Stimulated activated CD8-positive, alpha-beta memory T cell treated with anti-CD3 and anti-CD28 coated beads, Interleukin-15, amount 100 ng/mL, for 48 hours (primary cell): ENCODE measurements at regions not wholly inside any gene's neighbourhood (a gene's known extent, or its start where the extent isn't known, plus 50 kb on each side); places are given as distances from the start of the nearest gene placed in this dataset.
A peak's percentile ranks its signal among the peaks of the same experiment; 100 is the strongest.

ENCODE experiments used
- DNase-seq, 2 donors: peaks; one replicate each; pipeline ENCODE4 v3.0.0-alpha.2; 2020; ENCODE audit warnings: low read depth in 2 of 2

DNA sequence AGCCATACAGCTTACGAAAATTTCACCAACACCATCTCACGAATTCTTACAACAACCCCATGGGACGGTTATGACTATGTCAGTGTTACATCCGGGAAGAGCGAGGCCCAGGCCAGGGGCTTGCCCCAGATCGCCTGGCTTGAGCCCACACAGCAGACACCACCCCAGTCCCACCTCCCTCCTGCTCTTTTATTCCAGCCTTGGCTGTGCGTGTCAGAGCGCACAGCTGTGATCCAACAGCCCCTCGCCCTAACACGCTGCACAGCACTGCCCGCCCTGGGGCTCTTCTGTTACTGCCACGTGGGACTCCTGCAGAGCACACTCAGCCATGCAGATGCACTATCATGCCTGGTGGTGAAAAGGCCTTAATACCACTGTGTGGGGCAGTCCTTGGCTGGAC, 127.9 kb downstream of the ENGASE start:
- no peak for DNase-seq

DNA sequence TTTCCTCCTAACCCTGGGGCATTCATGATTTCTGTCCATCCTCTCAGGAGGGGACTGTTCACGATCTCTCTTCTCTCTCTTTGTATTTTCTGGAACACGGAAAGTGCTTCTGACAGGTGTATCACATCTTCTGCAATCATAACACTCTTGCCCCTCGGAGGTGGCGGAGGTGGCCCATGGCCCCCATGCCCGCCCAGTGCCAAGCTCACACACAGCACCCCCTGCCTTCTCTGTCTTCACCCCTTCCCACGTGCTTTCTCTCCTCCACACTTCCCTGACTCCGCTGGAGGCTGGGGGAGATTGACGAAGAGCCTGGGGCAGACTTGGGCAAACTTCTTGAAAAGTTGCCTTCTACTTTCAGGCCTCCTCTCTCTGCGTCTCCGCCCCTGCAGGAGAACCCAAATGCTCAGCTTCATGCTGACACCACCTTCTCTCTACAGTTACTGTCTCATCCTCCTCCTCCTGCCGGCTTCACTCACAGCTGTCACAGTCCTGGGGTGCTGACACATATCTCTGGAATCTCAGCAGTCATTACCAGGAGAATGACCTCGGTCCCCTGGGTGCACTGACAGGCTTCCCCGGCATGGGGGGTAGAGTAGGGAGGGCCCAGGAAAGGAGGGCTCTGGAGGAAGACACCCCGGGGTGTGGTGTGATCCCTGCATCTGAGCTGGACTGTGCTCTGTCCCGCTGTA, 127.1 kb downstream of the ENGASE start:
- no peak for DNase-seq

DNA sequence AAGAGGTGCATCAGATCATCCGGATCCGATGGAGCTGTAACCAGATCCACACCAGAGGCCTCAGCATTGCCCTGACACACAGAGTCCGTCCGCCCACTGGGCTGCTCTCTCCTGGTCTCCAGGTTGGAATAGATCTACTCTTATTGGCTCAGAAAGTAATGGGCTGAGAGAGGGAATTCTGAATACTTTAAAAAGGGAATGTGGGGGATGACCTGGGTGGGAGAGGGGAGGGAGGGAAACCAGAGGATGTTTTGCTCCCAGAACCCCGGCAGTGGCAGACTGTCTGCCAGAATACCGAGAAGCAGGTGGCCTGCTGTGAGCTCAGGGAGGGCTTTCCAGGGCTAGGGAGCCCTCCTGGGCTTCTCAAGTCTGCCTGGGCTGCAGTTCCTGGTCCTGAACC, 126.5 kb downstream of the ENGASE start:
- DNase-seq = no peak

DNA sequence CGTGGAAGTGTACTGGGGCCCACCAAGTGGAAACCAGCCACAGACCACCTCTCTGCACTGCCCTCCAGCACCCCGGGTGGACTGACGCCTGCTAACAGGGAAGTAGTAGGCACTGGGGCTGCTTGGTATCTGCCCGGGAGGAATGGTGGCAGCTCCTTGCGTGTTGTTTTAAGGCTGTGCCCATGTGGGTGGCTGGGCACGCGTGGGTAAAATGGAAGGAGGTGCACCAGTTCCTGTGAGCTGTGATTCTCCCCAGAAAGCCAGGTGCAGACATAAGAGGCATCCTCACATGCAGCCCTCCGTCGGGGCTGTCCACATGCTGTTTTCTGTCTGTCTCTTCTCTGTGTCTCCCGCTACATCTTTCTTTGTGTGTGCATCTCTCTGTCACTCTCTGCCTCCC, 122.3 kb downstream of the ENGASE start:
- no peak for DNase-seq

DNA sequence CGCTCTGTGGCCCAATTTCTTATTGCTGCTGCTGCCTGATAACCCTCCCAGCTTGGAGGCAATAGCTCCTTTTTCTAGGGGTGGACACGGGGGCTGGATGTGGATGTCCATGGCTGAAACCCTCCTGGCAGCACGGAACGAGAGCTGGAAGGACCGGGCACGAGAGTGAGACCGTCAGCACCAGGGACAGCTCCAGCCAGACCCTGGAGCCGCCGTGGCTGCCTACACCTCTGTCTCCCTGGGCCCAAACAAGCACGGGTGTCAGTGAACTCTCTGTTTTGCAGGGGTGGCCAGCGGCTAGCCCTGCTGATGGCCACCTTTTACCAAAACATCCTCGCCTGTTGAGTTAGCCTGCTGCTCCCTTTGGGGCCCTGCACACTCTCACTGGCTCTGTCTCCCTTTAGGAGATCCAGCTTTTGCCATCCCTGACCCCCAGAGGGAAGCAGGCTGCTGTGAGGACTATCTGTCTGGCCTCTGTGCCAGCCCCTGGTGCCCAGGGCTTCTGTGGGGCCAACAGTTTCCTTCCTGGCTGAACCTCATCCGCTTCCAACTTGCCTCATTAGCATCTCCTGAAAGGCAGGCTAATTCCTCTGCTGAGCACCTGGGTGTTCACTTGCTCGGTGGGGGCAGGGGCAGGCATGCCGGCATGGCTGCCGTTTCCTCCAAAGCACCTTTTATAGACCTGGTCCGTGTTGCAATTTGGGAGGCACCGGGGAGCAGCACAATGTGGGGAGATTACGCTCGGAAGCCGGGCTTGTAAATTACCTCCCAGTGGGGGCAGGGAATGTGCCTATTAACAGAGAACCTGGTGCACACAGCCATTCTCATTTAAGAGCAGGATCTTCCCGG, 118.1 kb downstream of the ENGASE start:
- DNase-seq = no peak

DNA sequence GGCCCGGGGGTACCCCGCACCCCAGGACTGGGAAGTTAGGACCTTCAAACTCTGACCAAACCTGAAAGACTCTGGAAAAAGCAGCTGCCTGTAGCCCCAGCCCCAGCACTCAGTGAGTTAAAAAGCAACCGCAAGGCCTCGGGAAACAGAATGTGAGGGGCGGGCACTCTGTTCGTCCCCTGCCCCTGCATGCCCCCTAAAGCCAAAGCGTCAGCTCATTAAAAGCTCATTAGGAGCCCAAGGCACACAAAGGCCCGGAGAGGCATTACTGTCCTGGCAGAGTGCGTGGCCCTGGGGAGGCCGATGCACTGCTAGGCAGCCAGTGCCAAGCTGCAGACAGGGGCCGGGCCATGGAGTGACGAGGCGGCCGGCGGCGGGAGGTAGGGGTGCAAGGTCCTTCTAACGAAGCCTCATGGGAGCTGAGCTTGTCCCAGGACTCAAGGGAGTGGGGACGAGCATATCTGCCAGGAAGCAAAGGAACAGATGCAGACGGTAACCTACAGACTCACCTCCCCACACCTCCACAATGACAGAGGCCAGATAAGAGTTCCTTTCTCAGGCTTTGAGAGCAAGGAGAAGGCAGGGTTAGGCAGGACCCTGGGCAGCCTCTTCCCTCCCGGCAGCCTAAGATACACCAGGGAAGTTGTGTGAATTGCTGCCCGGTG, 116.8 kb downstream of the ENGASE start:
- no peak for DNase-seq

DNA sequence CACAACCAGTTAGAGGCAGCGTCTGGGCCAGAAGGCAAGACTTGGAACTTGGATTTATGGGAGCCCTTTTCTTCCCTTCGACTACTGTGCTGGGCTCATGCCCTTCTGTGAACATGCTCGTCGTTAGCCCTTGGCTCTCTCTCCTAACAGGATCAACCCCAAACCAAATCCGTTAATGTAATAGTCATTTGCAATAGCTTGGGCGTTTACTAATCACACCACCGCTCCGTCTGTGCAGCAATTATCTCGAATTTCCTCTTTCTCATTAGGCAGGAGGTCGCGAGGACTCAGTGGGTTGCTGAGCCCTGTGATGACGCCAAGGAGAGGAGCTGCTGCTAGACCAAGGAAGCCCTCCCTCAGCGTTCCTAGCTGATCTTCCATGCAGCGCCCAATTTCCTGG, 114.7 kb downstream of the ENGASE start:
- no peak for DNase-seq

DNA sequence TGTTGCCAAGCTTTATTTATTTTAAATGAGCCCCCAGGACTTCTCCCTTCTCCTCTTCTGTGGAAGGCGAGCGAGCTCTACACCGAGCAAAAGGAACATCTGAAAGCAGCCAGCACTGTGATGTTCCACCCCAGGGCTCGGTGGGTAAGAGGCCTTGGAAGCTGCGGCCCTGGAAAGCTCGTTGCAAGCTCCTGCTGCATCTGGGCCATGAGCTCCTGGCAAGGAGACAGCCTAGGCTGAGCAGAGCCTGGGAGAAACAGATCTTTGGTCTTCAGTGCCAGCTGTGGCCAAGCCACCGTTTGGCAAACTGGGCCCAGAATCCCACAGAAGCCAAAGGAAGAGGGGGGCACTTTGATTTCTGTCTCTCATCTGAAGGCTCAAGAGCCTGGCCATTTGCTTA, 114.1 kb downstream of the ENGASE start:
- DNase-seq = no peak

DNA sequence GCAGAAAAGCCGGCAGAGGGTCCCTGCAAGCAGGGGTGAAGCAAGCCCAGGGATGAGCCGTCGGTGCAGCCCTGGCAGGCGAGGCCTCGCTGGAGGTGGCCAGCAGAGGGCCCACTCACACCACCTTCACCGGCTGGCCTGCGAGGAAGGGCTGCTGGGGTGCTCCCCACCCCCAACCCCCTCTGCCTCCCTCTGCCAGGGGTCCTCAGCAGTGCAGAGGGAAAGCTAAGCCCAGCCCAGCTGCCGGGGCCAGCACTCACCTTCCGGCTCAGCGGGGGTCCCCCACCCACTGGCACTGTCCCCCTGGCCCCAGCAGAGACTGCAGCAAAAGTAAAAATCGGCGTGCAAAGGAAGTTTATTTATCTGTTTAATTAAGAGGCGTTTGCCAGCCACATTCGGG, 113.4 kb downstream of the ENGASE start:
- DNase-seq = no peak

DNA sequence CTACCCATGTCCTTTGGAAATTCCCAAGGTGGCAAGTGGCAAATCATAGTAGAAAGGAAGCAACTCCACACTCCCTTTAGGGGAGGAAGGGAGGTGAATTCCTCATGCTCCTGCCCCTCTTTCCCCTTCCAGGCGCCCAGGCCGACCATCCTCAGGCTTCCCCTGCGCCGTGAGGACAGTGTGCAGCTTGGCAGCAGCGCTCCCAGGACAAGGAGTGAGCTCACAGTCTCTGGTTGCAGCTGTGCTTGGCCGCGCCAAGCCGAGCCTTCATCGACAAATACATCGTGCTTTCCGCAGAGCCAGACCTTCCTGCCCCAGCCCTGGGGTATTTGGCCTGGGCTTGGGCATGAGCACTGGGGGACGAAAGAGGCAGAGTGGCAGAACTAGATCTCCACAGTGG, 112.6 kb downstream of the ENGASE start:
- no peak for DNase-seq

DNA sequence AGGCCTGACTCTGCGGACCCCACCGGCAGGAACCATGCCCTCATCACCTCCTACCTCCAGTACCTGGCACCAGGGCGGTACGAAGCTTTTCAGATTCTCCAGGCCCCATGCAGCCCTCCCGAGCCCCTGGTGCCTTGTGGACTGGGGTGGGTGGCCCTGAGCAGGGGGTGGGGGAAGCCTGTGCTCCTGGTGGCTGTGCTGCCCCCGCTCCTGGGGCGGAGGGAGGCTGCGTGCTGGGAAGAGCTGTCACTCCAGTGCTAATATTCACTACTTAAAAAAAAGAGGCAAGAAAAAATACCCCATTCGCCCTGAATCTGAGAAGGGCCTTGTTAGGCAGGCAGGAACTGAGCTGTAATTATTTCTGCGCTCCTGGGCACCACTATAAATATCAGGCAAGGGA, 111.8 kb downstream of the ENGASE start:
- DNase-seq = no peak

DNA sequence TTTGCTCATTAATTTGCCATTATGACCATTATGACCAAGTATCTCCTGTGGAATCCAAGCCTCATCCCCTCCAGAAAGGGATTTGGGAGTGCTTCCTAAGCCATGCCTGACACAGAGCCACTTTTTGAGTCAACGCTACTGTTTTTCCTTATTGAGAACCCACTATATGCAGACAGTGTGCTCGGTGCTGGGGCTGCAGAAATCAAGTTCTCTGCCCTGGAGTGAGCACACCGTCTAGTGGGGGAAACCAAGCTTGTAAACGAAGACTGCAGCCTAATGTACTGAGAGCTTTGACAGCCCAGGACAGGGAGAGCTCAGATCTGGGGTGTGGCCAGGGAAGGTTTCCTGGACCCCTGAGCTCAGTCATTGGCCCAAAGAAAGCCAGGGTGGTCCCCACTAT, 111.0 kb downstream of the ENGASE start:
- no peak for DNase-seq

DNA sequence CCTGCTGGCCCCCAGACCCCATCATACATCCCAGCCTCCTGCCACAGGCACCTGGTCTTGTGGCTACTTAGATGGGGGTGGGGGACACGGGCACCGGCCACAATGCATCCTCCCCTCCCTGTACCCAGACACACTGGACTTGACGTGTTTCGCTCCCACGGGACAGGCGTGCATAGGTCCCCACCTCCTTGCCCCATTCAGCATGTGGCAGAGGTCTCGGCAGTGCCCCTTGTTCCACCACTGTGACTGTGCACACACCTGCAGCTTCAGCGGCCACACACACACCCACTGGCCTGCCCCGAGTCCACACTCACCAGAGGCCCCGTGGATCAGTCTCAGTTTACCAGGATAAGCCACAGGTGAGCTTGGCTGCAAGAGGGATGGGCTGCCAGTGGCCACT, 109.6 kb downstream of the ENGASE start:
- DNase-seq = no peak

DNA sequence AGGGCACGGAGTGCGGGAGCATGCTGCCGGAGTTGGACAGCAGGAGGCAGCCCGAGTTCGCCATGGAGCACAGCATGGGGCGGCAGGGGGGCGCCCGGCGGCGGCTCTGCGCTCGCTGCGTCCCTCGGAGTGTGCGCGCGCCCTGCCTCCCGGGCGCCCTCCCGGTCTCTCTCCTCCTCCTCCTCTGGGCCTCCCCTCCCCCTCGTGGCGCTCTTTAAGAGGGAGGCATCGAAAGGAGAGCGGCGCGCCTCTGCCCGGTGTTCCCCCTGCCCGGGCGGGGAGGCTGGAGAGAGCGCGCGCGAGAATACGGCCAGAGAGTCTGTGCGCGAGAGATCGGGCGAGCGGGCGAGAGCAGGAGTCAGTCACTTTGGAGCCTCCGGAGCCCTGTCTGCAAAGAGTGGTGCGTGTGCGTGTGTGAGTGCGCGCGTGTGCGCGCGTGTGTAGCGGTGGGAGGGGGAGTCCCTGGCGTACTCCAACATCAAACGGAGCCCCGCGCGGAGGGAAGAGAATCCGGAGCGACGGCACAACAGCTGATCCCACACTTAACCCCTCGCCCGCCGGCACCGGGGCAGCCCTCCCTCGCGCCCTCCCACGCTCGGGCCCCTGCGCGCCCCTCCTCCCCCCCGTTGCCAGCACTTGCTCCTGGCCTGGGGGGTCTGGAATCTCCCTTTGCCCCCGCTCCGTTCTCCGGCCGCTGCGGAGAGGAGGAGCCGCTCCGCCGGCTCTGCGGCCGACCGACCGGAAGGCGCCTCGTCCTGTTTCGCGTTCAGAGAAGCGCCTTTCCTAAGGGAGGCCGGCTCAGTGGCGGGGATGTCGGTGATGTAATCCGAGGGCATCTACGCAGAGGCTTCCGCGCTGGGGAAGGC, 108.9 kb downstream of the ENGASE start:
- peak in 1 of 2 donors; percentile 3 for DNase-seq

DNA sequence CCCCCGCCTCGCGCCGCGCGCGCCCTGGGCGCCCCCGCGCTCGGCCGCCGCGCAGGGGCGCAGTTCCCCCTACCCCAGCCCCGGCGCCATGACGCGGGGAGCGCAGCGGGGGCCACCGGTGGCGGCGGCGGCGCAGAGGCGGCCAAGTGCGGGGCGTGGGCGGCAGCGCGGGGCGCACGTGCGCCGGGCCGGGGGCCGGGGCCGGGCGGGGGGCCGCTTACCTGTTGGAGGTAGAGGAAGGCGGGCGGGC, 108.3 kb downstream of the ENGASE start:
- no peak for DNase-seq

DNA sequence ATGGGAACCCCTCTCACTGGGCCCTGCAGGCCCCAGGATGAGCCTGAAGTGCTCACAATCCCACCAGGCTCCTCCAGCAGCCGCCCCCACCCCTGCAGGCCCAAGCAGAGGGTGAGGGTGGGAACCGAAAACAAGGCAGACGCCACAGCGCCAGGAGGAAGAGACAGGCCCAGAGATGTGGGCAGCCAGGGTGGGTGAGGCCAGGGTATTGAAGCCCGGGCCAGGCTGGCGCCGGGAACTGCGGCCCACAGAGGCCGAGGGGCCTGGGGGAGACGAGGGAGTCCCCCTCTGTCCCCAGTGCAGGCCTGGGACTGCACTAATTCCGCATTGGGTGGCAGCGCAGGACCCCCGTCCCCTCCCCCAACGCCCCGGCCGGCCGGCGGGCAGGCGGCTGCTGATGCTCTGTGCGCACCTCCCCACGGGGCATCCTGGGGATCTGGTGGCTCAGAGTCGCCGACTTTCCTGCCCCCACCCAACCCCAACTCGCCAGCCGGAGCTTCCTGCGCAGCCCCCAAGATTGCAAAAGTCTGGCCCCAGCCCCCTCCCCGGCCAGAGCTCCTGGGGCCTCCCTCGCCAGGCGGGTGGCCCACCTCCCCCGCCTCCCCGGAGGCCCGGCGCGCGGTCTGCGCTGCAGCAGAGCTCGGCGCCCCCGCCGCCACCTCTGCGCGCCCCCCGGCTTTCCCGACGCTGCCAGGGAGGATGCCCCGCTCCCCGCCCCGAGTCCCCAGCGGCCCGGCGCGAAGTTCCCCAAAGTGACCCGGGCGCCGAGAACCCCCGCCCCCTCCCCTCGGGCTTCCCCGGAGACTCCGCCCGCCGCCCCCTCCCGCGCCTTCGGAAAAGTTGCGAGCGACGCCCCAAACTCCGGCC, 107.8 kb downstream of the ENGASE start:
- DNase-seq = no peak

DNA sequence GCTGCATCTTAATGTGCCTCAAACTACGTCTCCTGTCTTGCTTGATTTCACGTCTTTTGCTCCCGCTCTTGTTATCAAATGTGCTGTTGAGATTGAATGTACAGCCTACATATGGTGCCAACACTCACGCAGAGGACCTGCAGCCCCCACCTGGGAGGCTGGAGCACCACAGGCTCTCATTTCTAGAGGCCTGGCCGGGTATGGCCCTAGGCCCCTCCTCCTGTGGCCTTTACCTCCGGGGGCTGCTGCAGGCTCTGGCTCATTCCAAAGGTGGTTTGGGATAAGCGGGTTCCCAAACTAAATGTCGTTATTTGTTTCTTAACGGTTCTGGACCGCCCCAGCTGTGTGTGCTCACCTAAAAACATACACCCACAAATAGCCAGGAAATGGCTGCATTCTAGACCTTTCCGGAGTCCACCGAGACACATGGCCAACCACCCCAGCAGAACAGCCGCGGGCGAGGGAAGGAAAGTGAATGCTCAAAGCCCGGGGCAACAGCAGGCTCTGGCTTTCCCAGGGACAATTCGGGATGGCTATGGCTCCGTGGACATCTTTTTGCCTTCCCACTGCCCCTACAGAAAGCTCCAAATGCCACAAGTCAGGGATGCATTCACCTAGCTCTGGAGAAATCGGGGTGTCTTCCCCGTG, 105.9 kb downstream of the ENGASE start:
- no peak for DNase-seq

DNA sequence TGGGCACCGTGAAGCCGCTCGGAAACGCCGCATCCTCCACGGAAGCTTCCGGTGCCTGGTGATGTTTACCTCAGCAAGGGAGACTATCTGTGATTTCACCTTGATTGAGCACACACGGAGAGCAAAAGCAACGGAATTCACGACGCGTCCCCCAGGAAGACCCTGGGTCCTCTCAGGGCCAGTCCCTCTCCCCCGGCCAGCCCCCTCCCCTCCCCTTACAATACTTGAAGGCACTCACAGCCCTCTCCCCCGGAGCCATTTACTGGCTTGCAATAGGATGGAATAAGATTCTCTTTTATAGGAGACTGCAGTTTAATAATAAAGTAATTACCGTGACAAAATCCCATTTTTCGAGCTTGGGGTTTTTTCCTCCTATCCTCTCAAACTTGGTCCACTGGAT, 104.7 kb downstream of the ENGASE start:
- no peak for DNase-seq

DNA sequence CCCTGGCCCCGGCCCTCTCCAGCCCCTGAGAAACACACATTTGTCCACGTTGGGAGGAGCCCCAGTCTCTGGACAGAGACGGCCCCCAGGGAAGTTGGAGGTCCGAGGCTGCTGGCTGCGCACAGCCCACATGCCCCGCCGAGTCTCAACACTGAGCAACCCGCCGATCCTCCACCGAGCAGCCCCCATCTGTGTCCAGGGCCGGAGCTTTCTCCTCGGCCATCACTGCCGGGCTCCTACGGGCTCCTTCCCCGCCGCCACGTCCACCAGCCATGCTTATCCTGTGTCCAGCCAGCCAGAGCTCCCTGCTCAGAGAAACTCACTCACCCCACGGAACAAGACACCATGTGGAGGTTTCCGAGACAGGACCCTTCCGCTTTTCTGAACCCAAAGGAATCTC, 103.3 kb downstream of the ENGASE start:
- DNase-seq = no peak

DNA sequence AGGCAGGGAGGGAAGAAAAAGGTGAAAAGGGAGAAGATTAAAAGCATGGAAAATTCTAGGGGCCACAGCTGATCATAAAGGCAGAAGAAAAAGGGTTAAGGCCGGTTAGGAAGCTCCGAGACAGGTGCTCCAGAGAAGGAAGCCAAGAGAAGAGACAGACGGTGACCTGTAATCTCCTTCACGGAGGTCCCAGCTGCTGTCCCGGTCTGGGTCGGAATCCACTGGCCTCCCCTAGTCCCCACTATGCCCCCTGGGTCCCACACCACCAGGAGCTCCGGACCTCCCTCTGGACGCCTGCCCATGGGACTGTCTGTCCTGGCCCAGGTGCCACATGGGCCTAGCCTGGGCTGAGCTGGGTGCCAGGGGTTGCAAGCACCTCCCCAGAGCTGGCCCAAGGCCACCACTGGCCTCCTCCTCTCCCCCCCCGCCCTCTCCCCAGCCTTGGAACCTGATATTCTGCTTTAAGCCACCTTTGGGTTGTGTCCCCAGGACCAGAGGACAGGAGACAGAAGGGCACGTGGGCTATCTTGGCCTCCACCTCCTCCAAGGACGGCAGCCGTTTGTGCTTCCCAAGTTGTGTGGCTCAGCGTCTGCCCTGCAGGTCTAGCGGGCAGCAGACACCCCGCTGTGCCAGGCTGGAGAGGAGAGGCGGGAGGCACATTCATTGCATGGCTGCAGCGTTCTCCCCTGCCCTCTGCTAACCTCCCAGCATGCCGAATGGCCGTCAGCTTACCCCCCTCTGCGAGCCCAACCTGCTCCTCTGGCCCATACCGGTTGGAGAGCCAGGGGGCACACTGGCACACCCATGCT, 102.4 kb downstream of the ENGASE start:
- DNase-seq = no peak
